ENCODE measurements at regions not wholly inside any gene's neighbourhood (a gene's known extent, or its start where the extent isn't known, plus 50 kb on each side); places are given as distances from the start of the nearest gene placed in this dataset.

GRCh38 chr5:8048920-8049319 lies 180.0 kb downstream of the MTRR start:
- DNase-seq (ENCODE audit: low spot score) = no peak

GRCh38 chr5:8050616-8051175 lies 181.7 kb downstream of the MTRR start:
- DNase-seq (ENCODE audit: low spot score) = no peak

GRCh38 chr5:8053270-8053669 lies 184.3 kb downstream of the MTRR start:
- DNase-seq (ENCODE audit: low spot score) = no peak

- DNase-seq (ENCODE audit: low spot score) = peak; percentile 22
These were observed 188.8 kb downstream of the MTRR start for GRCh38 chr5:8057769-8058168.

GRCh38 chr5:8058616-8059190 lies 189.8 kb downstream of the MTRR start:
- no peak for DNase-seq (ENCODE audit: low spot score)

- no peak for DNase-seq (ENCODE audit: low spot score)
These were observed 190.4 kb downstream of the MTRR start for GRCh38 chr5:8059337-8059736.

- DNase-seq (ENCODE audit: low spot score) = no peak
These were observed 191.4 kb downstream of the MTRR start for GRCh38 chr5:8060235-8060952.

- peak; percentile 20 for DNase-seq (ENCODE audit: low spot score)
These were observed 192.0 kb downstream of the MTRR start for GRCh38 chr5:8060953-8061429.

GRCh38 chr5:8062521-8062920 lies 193.6 kb downstream of the MTRR start:
- no peak for DNase-seq (ENCODE audit: low spot score)

- no peak for DNase-seq (ENCODE audit: low spot score)
These were observed 199.1 kb downstream of the MTRR start for GRCh38 chr5:8068078-8068477.

- no peak for DNase-seq (ENCODE audit: low spot score)
These were observed 201.2 kb downstream of the MTRR start for GRCh38 chr5:8070138-8070537.

- no peak for DNase-seq (ENCODE audit: low spot score)
These were observed 210.1 kb downstream of the MTRR start for GRCh38 chr5:8079056-8079455.

- DNase-seq (ENCODE audit: low spot score) = no peak
These were observed 212.2 kb downstream of the MTRR start for GRCh38 chr5:8081179-8081578.

GRCh38 chr5:8093669-8094068 lies 224.7 kb downstream of the MTRR start:
- no peak for DNase-seq (ENCODE audit: low spot score)

GRCh38 chr5:8094304-8094703 lies 225.4 kb downstream of the MTRR start:
- DNase-seq (ENCODE audit: low spot score) = no peak

GRCh38 chr5:8097146-8097545 lies 228.2 kb downstream of the MTRR start:
- DNase-seq (ENCODE audit: low spot score) = no peak

- DNase-seq (ENCODE audit: low spot score) = peak; percentile 79
These were observed 229.1 kb downstream of the MTRR start for GRCh38 chr5:8098081-8098480.

GRCh38 chr5:8102714-8103113 lies 233.8 kb downstream of the MTRR start:
- no peak for DNase-seq (ENCODE audit: low spot score)

GRCh38 chr5:8114597-8115266 lies 245.8 kb downstream of the MTRR start:
- no peak for DNase-seq (ENCODE audit: low spot score)

- DNase-seq (ENCODE audit: low spot score) = no peak
These were observed 254.6 kb downstream of the MTRR start for GRCh38 chr5:8123559-8123958.

GRCh38 chr5:8134609-8135008 lies 265.7 kb downstream of the MTRR start:
- DNase-seq (ENCODE audit: low spot score) = no peak

GRCh38 chr5:8135742-8136141 lies 266.8 kb downstream of the MTRR start:
- no peak for DNase-seq (ENCODE audit: low spot score)

- no peak for DNase-seq (ENCODE audit: low spot score)
These were observed 267.3 kb downstream of the MTRR start for GRCh38 chr5:8136271-8136670.
